Suppressor macrophage treated with lipopolysaccharide for 1 hour (primary cell): ENCODE measurements at regions not wholly inside any gene's neighbourhood (a gene's known extent, or its start where the extent isn't known, plus 50 kb on each side); places are given as distances from the start of the nearest gene placed in this dataset.

ENCODE experiments used
- DNase-seq, 3 donors: peaks; one replicate each; pipeline ENCODE4 v3.0.0-alpha.2; 2020 to 2022

DNA sequence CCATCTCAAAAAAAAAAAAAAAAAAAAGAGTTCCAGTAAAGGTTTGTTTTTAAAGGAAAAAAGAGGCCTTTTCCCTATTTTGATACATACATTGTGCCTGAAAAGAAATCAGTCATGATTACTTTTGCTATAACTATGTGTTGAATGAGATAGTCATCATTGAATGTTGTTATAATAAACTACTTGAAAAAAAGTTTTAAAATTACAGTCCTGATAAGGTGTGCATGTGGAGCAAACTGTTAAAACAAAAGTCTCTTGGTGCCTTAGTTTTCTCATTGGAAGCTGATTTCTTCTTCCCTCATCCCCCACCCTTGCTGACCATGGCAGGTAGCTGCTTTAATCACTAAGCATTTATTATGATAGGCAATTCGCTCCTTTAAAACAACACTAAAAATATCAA lies 172.3 kb upstream of the TBCA start:
- DNase-seq = no peak

DNA sequence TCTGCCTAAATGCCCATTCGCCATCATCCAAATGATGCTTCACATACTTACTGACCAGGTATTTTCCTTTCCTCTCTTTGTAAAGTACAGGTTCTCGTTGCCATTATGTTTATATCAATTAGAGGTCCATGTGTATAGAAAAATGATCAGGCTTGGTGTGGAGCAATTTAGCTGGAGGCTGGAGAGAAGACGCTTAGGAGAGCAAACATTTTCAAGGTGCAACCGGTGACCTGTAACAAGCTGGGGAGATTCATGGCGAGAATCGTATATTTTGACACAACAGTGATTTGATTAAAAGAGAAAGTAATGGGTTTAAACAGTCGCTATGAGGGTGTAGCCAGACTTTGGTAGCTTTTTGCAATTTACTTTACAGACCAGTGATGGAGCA lies 170.9 kb upstream of the TBCA start:
- DNase-seq = no peak

DNA sequence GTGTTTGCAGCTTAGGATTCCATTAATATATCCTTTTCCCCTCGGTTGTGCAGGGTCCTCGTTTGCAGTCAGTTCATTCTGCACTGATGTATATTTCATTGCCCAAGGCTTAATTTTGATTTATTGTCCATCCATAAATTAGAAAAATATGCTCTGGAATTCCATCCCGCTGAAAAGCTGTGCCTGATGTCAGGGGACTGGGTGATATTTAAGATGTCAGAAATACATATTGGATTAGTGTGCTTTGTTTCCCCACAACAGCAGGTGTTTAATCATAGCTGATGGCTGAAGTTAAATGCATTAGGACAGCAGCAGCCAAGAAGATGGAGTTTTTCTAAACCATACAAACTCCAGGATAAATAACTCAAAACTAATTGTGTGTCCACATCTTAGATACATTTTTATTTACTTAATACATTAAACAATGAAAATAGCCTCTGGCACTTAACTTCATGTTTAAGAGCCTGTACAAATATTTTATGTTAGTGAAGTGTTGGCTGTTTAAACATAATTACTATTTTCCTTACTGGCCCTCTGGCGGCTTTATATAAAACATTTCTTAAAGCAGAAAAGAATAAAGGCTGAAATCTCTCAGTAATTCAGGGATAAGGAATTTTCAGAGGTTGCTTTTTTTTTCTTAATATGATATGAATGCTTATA lies 170.4 kb upstream of the TBCA start:
- DNase-seq = no peak

- DNase-seq = no peak
Measured at GRCh38 chr5:77945874-77946273, 169.7 kb upstream of the TBCA start.

- DNase-seq = no peak
Measured at GRCh38 chr5:77944757-77945340, 168.7 kb upstream of the TBCA start.

- DNase-seq = no peak
Measured at GRCh38 chr5:77943851-77944250, 167.7 kb upstream of the TBCA start.

DNA sequence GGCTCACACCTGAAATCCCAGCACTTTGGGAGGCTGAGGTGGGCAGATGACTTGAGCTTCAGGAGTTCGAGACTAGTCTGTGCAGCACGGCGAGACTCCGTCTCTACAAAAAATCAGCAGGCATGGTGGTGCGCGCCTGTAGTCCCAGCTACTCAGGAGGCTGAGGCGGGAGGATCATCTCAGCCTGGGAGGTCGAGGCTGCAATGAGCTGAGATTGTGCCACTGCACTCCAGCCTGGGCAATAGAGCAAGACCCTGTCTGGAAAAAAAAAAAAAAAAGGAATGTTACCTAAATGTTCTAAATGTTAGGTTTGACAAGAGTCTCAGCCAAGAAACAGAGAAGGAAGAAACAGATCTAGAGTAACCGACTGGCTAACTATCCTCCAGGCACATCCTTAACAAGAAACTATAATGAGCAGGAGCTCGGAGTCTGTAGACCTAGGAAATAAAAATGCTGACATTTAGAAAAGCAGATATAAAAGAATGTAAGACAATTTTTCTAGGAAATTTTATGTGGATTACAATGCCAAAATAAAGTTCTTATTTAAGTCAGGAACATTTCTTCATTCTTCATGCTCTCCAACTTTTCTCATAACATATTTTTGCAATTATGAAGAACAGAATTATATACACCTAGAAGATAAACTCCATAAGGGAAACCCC lies 166.6 kb upstream of the TBCA start:
- no peak for DNase-seq

GRCh38 chr5:77937015-77937908 lies 161.1 kb upstream of the TBCA start:
- DNase-seq = peak; percentile 28 to 47 (median 44)

GRCh38 chr5:77936365-77936693 lies 160.2 kb upstream of the TBCA start:
- no peak for DNase-seq

DNA sequence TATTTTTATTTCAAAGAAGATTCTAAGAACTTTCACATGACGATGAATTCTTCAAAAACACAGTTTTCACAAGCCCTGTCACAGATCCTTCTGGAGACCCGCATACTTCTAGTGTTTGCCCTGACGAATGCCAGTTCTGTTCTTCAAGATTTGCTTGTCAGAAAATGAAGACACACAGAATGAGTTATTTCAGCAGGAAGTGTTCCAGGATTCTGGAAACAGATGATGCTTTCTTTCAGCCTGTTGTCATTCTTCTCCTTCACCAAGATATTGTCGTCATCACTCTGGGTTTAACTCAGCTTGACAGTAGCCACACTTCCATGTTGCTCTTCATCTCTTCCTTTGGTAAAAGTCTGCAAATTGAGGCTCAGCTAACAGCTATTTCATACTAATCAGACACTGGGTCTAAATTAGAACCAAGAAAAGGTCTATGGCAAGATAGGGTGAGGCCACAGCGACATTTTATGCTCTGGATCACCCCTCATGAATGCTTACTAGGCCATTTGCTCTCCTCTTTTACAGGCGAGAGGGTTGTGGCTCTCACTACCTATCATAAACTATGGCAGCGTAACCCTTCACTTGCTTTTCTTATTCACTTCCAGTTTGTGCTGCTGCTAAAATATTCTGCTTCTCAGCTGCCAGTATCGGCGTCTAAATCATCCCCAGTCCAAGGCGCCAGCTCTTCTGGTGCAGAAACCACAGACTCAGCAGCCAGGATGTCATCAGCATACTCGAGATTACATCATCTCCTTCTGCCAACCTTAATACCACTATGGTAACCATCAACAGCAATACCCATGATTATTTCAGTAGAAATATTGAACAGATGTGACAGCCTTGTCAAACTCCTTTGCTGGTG lies 159.6 kb upstream of the TBCA start:
- peak; percentile 46 to 53 (median 52) for DNase-seq

GRCh38 chr5:77928776-77929300 lies 152.7 kb upstream of the TBCA start:
- DNase-seq = no peak

GRCh38 chr5:77926337-77926736 lies 150.2 kb upstream of the TBCA start:
- no peak for DNase-seq

DNA sequence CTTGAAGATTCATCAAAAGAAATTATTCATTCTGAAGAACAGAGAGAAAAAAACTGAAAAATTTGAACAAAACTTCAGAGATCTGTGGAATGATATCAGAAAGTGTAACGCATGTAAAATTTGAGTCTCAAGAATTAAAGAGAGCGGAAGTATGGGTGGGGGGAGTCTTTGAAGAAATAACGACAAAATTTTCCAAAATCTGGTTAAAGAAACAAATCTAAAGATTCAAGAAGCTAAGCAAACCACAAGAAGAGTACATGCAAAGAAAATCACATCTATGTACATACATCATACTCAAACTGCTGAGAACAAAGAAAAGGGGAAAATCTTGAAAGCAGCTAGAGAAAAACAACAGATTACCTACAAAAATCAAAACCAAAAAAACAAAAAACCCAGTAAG lies 149.4 kb upstream of the TBCA start:
- DNase-seq = no peak

GRCh38 chr5:77924081-77924480 lies 147.9 kb upstream of the TBCA start:
- DNase-seq = no peak

DNA sequence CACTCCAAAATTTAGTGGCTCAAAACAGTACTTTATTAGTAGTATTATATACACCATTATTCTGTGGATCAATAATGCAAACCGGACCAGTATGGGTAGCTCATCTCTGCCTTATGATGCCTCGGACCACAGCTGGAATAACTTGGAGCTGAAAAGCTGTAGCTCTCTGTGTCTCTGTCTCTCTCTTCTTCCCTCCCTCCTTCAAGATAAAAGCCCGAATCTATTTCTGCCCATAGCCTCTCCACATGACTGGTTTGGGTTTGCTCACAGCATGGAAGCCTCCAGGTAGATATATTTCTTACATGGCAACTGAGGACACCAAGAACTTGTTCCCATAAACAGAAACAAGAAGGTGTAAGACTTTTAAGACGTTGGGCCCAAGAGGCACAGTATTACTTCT lies 147.5 kb upstream of the TBCA start:
- no peak for DNase-seq

- no peak for DNase-seq
Measured at GRCh38 chr5:77921094-77921768, 145.1 kb upstream of the TBCA start.

DNA sequence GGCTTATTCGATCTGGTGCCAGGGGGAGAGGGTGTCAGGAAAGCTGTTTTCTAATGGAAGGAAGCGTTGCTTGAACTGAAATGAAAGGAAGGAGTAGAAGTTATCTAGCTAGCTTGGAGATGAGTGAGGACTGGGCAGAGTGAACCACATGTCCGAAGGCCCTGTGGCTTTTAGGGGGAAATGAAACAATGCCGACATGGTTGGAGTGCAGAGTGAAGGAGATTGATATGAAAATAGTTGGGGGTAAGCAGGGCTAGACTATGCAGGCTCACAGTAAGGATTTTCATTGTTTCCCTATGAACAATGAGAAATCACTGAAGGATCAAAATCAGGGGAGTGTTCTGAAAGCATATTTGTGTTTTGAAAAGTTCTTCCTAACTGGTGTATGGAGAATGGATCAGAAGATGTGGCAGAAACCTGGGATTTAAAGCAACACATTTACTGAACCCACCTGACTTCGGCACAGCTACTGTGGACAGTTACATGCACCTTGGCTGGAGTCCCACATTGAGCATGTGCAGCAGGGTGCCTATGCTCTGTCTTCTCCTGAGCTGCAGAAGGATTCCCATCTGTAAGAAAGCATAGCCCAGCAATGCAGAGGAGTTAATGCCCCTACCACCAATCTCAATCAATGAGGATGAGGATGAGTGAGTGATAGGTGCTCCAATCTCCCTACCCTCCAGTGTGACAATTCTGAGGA lies 144.4 kb upstream of the TBCA start:
- no peak for DNase-seq

- DNase-seq = no peak
Measured at GRCh38 chr5:77915346-77915745, 139.2 kb upstream of the TBCA start.

DNA sequence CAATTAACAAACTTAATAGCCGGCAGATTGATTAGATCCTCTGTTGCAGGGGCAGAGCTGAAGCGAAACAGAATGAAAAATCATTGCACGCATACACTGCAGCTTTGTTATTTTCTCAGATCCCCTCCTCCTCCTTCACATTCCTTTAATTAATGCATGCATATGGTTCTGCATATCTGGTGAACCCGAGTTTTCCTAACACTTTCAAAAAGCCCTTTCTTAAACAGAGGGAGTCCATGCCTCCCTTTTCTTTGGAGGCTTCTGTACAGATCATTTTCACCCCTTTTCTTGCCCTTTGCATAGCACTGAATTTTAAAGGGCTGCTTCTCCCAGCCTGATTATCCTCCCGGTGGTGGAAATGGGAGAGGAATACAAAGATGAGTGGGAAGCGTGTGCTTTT lies 136.6 kb upstream of the TBCA start:
- no peak for DNase-seq

DNA sequence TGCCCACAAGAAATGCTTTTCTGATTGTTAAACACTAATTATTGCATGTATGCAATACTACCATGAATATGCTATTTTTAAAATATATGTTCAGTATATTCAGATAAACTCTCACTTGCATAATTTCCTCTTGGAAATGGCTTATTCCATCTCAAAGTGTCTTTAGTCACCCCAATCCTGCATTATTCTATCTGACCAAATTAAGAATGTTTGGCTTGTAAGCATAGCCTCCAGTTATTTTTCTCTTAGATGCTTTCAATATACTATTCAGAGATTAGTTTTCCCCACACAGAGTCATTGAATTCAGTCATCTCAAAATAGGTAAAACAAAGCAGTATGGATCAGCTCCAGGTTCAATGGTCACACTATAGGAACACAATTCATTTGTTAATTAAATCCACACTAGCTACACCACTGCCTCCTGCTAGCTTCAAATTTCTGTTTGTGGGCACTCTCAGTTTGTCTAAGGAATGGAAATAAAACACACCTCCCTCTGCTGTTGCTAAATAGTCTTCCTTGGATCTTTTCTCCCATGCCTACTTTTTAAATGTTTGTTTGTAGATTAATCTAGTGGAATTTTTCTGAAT lies 134.6 kb upstream of the TBCA start:
- no peak for DNase-seq

- no peak for DNase-seq
Measured at GRCh38 chr5:77909237-77909636, 133.1 kb upstream of the TBCA start.
